GM18508 (cell line): ENCODE measurements at regions not wholly inside any gene's neighbourhood (a gene's known extent, or its start where the extent isn't known, plus 50 kb on each side); places are given as distances from the start of the nearest gene placed in this dataset.

Source experiments
- ATAC-seq: cut with Tn5 transposase; IDR thresholded peaks from one replicate; pipeline ENCODE4 v1.9.1; 2021; ENCODE audit warnings: moderate number of reproducible peaks; ENCODE audit not compliant: insufficient read depth, unreplicated experiment

GRCh38 chr1:29961293-29962059, 725.2 kb downstream of the PTPRU start:
- ATAC-seq: no peak

GRCh38 chr1:29960876-29961275, 724.6 kb downstream of the PTPRU start:
- ATAC-seq: no peak

- no peak for ATAC-seq
Measured at GRCh38 chr1:29960156-29960755, 723.9 kb downstream of the PTPRU start.

- ATAC-seq: no peak
Measured at GRCh38 chr1:29959356-29959755, 723.0 kb downstream of the PTPRU start.

GRCh38 chr1:29958271-29958670, 721.9 kb downstream of the PTPRU start:
- no peak for ATAC-seq

- no peak for ATAC-seq
Measured at GRCh38 chr1:29956349-29957030, 720.2 kb downstream of the PTPRU start.

GRCh38 chr1:29954591-29954990, 718.3 kb downstream of the PTPRU start:
- ATAC-seq: no peak

- no peak for ATAC-seq
Measured at GRCh38 chr1:29953961-29954360, 717.6 kb downstream of the PTPRU start.

- no peak for ATAC-seq
Measured at GRCh38 chr1:29949676-29950075, 713.4 kb downstream of the PTPRU start.

GRCh38 chr1:29948581-29948980, 712.3 kb downstream of the PTPRU start:
- no peak for ATAC-seq

GRCh38 chr1:29946057-29946456, 709.7 kb downstream of the PTPRU start:
- no peak for ATAC-seq

- no peak for ATAC-seq
Measured at GRCh38 chr1:29945426-29945825, 709.1 kb downstream of the PTPRU start.

- ATAC-seq: no peak
Measured at GRCh38 chr1:29944253-29944905, 708.1 kb downstream of the PTPRU start.

GRCh38 chr1:29943034-29943433, 706.7 kb downstream of the PTPRU start:
- ATAC-seq: no peak

GRCh38 chr1:29939079-29939478, 702.8 kb downstream of the PTPRU start:
- ATAC-seq: no peak

GRCh38 chr1:29937356-29937755, 701.0 kb downstream of the PTPRU start:
- ATAC-seq: no peak

- no peak for ATAC-seq
Measured at GRCh38 chr1:29936031-29936544, 699.8 kb downstream of the PTPRU start.

- ATAC-seq: no peak
Measured at GRCh38 chr1:29934255-29934772, 698.0 kb downstream of the PTPRU start.

- ATAC-seq: no peak
Measured at GRCh38 chr1:29933067-29933466, 696.7 kb downstream of the PTPRU start.

- ATAC-seq: no peak
Measured at GRCh38 chr1:29932626-29933025, 696.3 kb downstream of the PTPRU start.
